HG02610 (cell line): ENCODE measurements at regions not wholly inside any gene's neighbourhood (a gene's known extent, or its start where the extent isn't known, plus 50 kb on each side); places are given as distances from the start of the nearest gene placed in this dataset.
A peak's percentile ranks its signal among the peaks of the same experiment; 100 is the strongest.

ENCODE experiments used
- ATAC-seq: cut with Tn5 transposase; IDR thresholded peaks from one replicate; pipeline ENCODE4 v1.9.1; 2021; ENCODE audit warnings: mild to moderate bottlenecking, moderate library complexity; ENCODE audit not compliant: unreplicated experiment

GRCh38 chr4:15226203-15226602, 201.6 kb upstream of the C1QTNF7 start:
- no peak for ATAC-seq

GRCh38 chr4:15231265-15232091, 196.4 kb upstream of the C1QTNF7 start:
- peak; percentile 65 for ATAC-seq

GRCh38 chr4:15232366-15233263, 195.2 kb upstream of the C1QTNF7 start:
- ATAC-seq, result peak; percentile 7

- peak; percentile 20 for ATAC-seq
These were observed 194.6 kb upstream of the C1QTNF7 start for GRCh38 chr4:15233264-15233597.

GRCh38 chr4:15233626-15234025, 194.2 kb upstream of the C1QTNF7 start:
- ATAC-seq, result peak; percentile 46

- ATAC-seq, result no peak
These were observed 193.5 kb upstream of the C1QTNF7 start for GRCh38 chr4:15234116-15234855.

GRCh38 chr4:15234856-15235126, 193.0 kb upstream of the C1QTNF7 start:
- no peak for ATAC-seq

GRCh38 chr4:15235135-15235534, 192.7 kb upstream of the C1QTNF7 start:
- ATAC-seq, result no peak

- no peak for ATAC-seq
These were observed 190.1 kb upstream of the C1QTNF7 start for GRCh38 chr4:15237648-15238230.

- ATAC-seq, result peak; percentile 76
These were observed 189.1 kb upstream of the C1QTNF7 start for GRCh38 chr4:15238720-15239119.

GRCh38 chr4:15239866-15240265, 188.0 kb upstream of the C1QTNF7 start:
- ATAC-seq, result no peak

- ATAC-seq, result no peak
These were observed 187.1 kb upstream of the C1QTNF7 start for GRCh38 chr4:15240764-15241163.

GRCh38 chr4:15242021-15242420, 185.8 kb upstream of the C1QTNF7 start:
- ATAC-seq, result no peak

- no peak for ATAC-seq
These were observed 183.5 kb upstream of the C1QTNF7 start for GRCh38 chr4:15244354-15244753.

- ATAC-seq, result no peak
These were observed 182.8 kb upstream of the C1QTNF7 start for GRCh38 chr4:15245006-15245530.

- no peak for ATAC-seq
These were observed 177.8 kb upstream of the C1QTNF7 start for GRCh38 chr4:15250021-15250441.

- ATAC-seq, result peak; percentile 85
These were observed 174.5 kb upstream of the C1QTNF7 start for GRCh38 chr4:15253349-15253748.

- ATAC-seq, result no peak
These were observed 173.5 kb upstream of the C1QTNF7 start for GRCh38 chr4:15254236-15254880.

- no peak for ATAC-seq
These were observed 172.3 kb upstream of the C1QTNF7 start for GRCh38 chr4:15255537-15255936.

- no peak for ATAC-seq
These were observed 167.1 kb upstream of the C1QTNF7 start for GRCh38 chr4:15260758-15261157.
